ENCODE measurements at regions not wholly inside any gene's neighbourhood (a gene's known extent, or its start where the extent isn't known, plus 50 kb on each side); places are given as distances from the start of the nearest gene placed in this dataset.
A peak's percentile ranks its signal among the peaks of the same experiment; 100 is the strongest.
"Not testable (repeated sequence)": the region's sequence is repeated elsewhere in the genome, so short reads cannot be mapped to it uniquely, and the experiment has no call there.

DNA sequence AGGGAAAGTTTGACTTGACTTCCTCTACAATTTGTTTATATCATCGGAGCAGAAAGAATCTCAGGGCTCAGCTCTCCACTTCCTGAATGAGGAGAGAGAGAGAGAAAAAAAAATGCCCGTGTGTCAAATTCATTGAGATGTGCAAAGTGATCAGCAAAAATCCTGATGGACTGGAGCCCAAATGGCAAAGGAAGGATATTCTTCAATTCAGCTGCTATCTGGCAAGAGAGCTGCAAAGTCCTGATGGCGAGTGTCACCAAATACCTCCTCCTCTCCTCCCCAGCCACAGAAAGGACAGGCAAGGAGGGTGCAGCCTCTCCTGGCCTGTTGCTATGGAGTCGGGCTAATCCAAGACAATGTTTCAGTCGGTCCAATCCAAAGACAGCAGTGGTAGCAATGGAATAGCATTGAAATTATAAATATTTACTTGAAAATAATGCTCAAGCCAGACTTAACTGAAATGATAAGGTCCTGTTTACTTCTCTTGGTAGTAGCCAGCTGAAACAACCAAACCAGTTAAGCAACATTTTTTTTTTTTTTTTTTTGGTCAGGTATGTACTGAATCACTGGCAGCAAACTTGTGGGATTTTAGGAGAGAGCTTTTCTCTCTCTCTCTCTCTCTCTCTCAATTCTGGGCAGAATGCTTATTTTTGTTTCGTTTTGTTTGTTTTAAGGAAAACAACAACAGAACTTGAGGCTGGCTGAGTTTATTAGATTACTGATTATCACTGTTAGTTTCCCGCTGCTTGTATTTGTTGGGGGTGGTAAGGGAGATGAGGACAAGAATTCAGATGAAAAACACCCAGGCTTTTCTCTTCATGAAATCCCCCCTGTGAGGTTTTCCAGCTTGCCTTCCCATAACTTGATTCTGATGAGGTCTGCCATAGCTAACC lies 204.2 kb downstream of the BCAS1 start:
- H3K27ac ChIP-seq (ENCODE audit: insufficient read length, low read depth, low read length): peak overlapping the region; percentile 95
- peak overlapping the region; percentile 75 for H4K5ac ChIP-seq (ENCODE audit: insufficient read length, low read depth, low read length)
- H3K23ac ChIP-seq (ENCODE audit: insufficient read length, low read depth, low read length): no peak overlapping the region
- H3K4me1 Mint-ChIP-seq: peaks cover 67 to 70% of the 10 kb centered on the region in 2 experiments
- H3K27ac Mint-ChIP-seq: peak overlapping the region; percentile 96 to 99 (median 99)
- H4K91ac ChIP-seq (ENCODE audit: insufficient read length, low read depth, low read length): no peak overlapping the region
- no peak overlapping the region for H3K4ac ChIP-seq (ENCODE audit: low read depth, low read length)
- no peaks in the 10 kb centered on the region for H3K27me3 Mint-ChIP-seq (ENCODE audit: low read depth)
- H3K9me3 Mint-ChIP-seq: no peaks in the 10 kb centered on the region; a peak in 1 of 5 replicates
- H3K56ac ChIP-seq (ENCODE audit: insufficient read length, low read depth, low read length): no peak overlapping the region
- H3K9ac ChIP-seq (ENCODE audit: extremely low read depth, insufficient read length, low read length): peak overlapping the region; percentile 26
- WGBS (ENCODE audit: extremely low coverage, insufficient read length, low lambda C conversion rate): no CpG with 5 or more reads among the region's 7 CpGs
- H3T11ph ChIP-seq (ENCODE audit: low read length): peak overlapping the region; percentile 96
- H4K20me1 ChIP-seq (ENCODE audit: control insufficient read depth, insufficient read depth, insufficient read length): no peaks in the 10 kb centered on the region
- H3K79me2 ChIP-seq (ENCODE audit: insufficient read depth, low read length): no peaks in the 10 kb centered on the region
- H3K18ac ChIP-seq (ENCODE audit: insufficient read length, low read depth, low read length): peak overlapping the region; percentile 85
- no peaks in the 10 kb centered on the region for H3K79me1 ChIP-seq (ENCODE audit: insufficient read depth, low read depth, low read length, poor library complexity, severe bottlenecking)
- H2AFZ ChIP-seq (ENCODE audit: low read length): no peak overlapping the region
- no peaks in the 10 kb centered on the region for H3K9me3 ChIP-seq (ENCODE audit: control insufficient read depth, low read depth, low read length)
- H2BK20ac ChIP-seq (ENCODE audit: low read depth, low read length, poor library complexity, severe bottlenecking): no peak overlapping the region
- H2AK5ac ChIP-seq (ENCODE audit: insufficient read length, low read length): no peak overlapping the region
- peak overlapping the region; percentile 65 for H2BK120ac ChIP-seq (ENCODE audit: low read depth, low read length, poor library complexity, severe bottlenecking)
- no peaks in the 10 kb centered on the region for H3K27me3 ChIP-seq (ENCODE audit: insufficient read depth, low read length)
- peak overlapping the region; percentile 37 to 66 for H3K4me3 Mint-ChIP-seq
- peak; percentile 62 for DNase-seq
- H3K4me1 ChIP-seq (ENCODE audit: insufficient read depth, low read length): peaks cover 5% of the 10 kb centered on the region; the same call in 1 of the 2 replicates
- peak overlapping the region; percentile 47 for H2BK12ac ChIP-seq (ENCODE audit: insufficient read length, low read depth, low read length)
- H2BK15ac ChIP-seq (ENCODE audit: low read depth, low read length): no peak overlapping the region; the same call in 1 of the 2 replicates
- H3K4me2 ChIP-seq (ENCODE audit: insufficient read depth, insufficient read length, low read length): peak overlapping the region; percentile 33
- no peaks in the 10 kb centered on the region for H3K23me2 ChIP-seq (ENCODE audit: insufficient read length, low read depth, low read length, poor library complexity, severe bottlenecking)
- H3K36me3 Mint-ChIP-seq (ENCODE audit: insufficient read depth in 1 of 3, low read depth in 3 of 3): no peaks in the 10 kb centered on the region
- TF ChIP-seq, protein P1, sequence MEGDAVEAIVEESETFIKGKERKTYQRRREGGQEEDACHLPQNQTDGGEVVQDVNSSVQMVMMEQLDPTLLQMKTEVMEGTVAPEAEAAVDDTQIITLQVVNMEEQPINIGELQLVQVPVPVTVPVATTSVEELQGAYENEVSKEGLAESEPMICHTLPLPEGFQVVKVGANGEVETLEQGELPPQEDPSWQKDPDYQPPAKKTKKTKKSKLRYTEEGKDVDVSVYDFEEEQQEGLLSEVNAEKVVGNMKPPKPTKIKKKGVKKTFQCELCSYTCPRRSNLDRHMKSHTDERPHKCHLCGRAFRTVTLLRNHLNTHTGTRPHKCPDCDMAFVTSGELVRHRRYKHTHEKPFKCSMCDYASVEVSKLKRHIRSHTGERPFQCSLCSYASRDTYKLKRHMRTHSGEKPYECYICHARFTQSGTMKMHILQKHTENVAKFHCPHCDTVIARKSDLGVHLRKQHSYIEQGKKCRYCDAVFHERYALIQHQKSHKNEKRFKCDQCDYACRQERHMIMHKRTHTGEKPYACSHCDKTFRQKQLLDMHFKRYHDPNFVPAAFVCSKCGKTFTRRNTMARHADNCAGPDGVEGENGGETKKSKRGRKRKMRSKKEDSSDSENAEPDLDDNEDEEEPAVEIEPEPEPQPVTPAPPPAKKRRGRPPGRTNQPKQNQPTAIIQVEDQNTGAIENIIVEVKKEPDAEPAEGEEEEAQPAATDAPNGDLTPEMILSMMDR (conservative IDR thresholded peaks at IDR 0.05): no peak
- peak overlapping the region; percentile 72; the same call in 1 of the 2 replicates for H3K14ac ChIP-seq (ENCODE audit: insufficient read depth, low read length)
- peak overlapping the region; percentile 92 for H2BK5ac ChIP-seq (ENCODE audit: insufficient read length, low read length)
- H4K8ac ChIP-seq (replicated peaks; ENCODE audit: insufficient read length, low read depth, low read length): no peak overlapping the region

DNA sequence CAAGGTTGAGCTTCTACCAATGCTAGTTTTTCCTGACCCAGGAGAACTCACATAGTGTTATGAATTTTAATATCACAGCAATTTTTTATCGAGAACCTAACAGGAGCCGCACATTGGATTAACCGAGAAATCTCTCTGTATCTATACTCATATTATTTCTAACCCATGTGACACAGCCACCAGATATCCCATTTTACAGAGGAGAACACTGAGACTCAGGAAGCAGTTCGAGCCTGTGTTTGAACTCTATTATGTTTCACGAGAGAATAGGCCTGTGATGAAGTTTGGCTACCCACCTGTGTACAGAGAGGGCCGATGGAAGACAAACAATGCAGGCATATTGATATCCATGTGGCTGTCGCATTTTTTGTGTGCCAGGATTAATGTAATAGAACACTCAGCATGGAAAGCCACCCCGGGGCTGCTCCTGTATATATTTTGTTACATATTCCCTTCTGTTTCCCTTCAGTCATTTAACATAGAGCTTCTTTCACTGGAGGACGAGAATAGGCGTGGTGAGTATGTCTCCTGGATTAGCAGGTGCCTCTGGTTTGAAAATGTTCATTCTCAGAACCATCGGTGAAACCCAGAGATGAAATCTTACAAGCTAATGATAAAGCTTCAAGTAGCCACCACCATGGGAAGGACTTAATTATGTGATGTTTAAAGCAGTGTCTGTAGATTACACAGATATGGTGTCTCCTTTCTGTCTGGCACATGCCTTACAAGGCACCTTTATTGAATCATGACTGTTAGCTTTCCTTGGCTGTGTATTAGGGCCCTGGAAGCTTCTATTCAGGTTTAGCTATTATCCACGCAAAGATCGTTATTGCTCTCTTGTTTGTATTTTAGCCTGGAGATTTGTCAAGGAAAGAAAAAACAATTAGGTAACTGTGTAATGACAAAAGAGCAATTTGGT lies 205.4 kb downstream of the BCAS1 start:
- H4K5ac ChIP-seq (ENCODE audit: insufficient read length, low read depth, low read length); H4K91ac ChIP-seq (ENCODE audit: insufficient read length, low read depth, low read length); H3T11ph ChIP-seq (ENCODE audit: low read length); H2BK5ac ChIP-seq (ENCODE audit: insufficient read length, low read length); H3K79me2 ChIP-seq (ENCODE audit: insufficient read depth, low read length); H3K4me1 ChIP-seq (ENCODE audit: insufficient read depth, low read length); H3K23ac ChIP-seq (ENCODE audit: insufficient read length, low read depth, low read length); H2BK20ac ChIP-seq (ENCODE audit: low read depth, low read length, poor library complexity, severe bottlenecking); H3K56ac ChIP-seq (ENCODE audit: insufficient read length, low read depth, low read length); H3K9ac ChIP-seq (ENCODE audit: extremely low read depth, insufficient read length, low read length); H3K79me1 ChIP-seq (ENCODE audit: insufficient read depth, low read depth, low read length, poor library complexity, severe bottlenecking); H2AFZ ChIP-seq (ENCODE audit: low read length); H2BK15ac ChIP-seq (ENCODE audit: low read depth, low read length); H3K4ac ChIP-seq (ENCODE audit: low read depth, low read length); H4K8ac ChIP-seq (replicated peaks; ENCODE audit: insufficient read length, low read depth, low read length); H3K4me3 Mint-ChIP-seq; DNase-seq; H3K27me3 ChIP-seq (ENCODE audit: insufficient read depth, low read length); H3K36me3 Mint-ChIP-seq (ENCODE audit: insufficient read depth in 1 of 3, low read depth in 3 of 3); H3K9me3 Mint-ChIP-seq; H4K20me1 ChIP-seq (ENCODE audit: control insufficient read depth, insufficient read depth, insufficient read length); H2AK5ac ChIP-seq (ENCODE audit: insufficient read length, low read length); H2BK120ac ChIP-seq (ENCODE audit: low read depth, low read length, poor library complexity, severe bottlenecking); H3K27me3 Mint-ChIP-seq (ENCODE audit: low read depth); H3K23me2 ChIP-seq (ENCODE audit: insufficient read length, low read depth, low read length, poor library complexity, severe bottlenecking); H3K9me3 ChIP-seq (ENCODE audit: control insufficient read depth, low read depth, low read length); H3K4me2 ChIP-seq (ENCODE audit: insufficient read depth, insufficient read length, low read length): not testable (repeated sequence)
- Histone ChIP-seq H3K14ac (ENCODE audit: insufficient read depth, low read length) (peak overlapping the region; percentile 63; the same call in 1 of the 2 replicates), H2BK12ac (ENCODE audit: insufficient read length, low read depth, low read length) (peak overlapping the region; percentile 69), H3K27ac (ENCODE audit: insufficient read length, low read depth, low read length) (peak overlapping the region; percentile 84), H3K18ac (ENCODE audit: insufficient read length, low read depth, low read length) (peak overlapping the region; percentile 57)
- H3K27ac Mint-ChIP-seq: peak overlapping the region; percentile 96 to 99 (median 99)
- peaks cover 62 to 65% of the 10 kb centered on the region in 2 experiments for H3K4me1 Mint-ChIP-seq
- WGBS (ENCODE audit: extremely low coverage, insufficient read length, low lambda C conversion rate): no CpG with 5 or more reads among the region's 13 CpGs
